Superior temporal gyrus (tissue), 1 donor: ENCODE measurements at regions not wholly inside any gene's neighbourhood (a gene's known extent, or its start where the extent isn't known, plus 50 kb on each side); places are given as distances from the start of the nearest gene placed in this dataset.

Experiments
- DNase-seq: peaks from one replicate; pipeline ENCODE4 v3.0.0-alpha.2; 2016; ENCODE audit errors: extremely low spot score

DNA sequence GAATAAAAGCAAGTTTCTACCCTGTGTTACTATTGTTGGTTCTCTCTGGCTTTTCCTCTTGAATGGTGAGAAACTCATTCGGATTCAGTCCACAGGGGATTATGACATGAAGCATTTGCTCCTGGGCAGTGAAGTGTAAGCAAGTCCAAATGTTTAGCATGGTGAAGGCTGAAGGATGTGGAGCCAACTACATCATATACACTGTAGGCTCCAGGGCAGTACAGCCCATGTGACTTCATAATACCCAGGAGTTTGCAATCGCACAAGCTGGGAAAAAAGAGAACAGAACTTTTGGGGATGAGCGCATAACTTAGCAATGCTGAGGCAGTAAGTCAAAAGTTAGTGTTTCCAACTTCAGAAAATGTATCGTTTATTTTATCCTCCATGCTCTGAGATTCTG lies 695.7 kb upstream of the POU3F3 start:
- no peak for DNase-seq

DNA sequence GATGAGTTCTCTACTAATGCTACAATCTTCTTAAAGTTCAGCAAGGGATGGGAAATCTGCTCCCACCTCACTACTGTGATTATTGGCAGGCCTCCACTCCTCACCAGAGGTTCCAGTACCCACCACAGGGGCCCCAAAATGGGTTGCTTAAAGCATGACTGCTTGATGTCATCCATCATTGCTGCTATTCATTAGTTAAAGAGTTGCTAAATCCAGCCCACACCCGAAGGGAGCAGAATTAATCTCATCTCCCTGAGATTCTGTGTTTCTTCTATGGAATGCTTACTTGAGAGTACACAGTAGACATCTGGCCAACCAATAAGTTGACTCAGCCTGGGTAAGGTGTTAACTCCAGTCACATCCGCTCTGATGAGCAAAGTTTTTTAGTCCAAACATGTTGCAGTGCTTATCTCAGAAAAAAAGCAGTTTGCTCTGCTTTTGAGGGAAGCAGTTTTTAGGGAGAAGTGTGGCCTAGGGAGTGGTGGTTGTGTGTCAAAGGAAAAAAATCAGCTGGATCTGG lies 690.2 kb upstream of the POU3F3 start:
- peak; percentile 25 for DNase-seq

DNA sequence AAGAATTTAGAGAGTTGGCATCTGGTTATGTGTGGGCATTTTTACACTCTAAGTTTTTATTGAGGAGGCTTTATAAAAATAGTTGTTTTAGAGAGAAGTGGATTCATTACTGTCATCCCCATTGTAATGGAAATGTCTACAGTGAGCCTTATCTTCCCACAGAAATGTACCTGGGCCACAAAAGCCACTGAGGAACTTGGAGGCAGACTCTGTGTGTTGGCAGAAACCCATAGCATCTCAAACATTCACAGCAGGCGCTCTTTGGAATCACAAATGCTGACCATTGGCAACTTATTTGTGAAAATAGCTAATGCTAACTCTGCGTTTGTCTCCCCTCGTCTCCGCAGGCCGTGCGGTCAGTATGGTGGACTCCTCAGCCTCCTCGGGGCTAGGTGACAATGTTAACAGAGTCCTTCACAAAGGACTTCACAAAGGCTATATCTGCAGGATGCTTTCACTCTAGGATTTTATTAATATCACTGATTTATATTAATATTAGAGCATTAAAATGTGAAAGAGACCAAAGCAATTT lies 689.1 kb upstream of the POU3F3 start:
- no peak for DNase-seq

DNA sequence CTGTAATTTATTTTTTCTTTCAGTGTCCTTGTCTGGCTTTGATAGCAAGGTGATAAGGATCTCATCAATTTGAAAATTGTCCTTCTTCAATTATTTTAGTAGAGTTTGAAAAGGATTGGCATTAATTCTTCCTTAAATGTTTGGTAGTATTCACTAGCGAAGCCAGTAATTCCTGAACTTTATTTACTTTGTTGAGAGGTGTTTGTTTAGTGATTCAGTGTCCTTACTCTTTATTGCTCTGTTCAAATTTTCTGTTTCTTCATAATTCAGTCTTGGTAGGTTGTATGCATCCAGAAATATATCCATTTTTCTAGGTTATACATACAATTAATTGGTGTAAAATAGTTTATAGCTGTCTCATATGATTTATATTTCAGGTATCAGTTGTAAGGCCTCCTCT lies 676.7 kb upstream of the POU3F3 start:
- DNase-seq, result no peak

DNA sequence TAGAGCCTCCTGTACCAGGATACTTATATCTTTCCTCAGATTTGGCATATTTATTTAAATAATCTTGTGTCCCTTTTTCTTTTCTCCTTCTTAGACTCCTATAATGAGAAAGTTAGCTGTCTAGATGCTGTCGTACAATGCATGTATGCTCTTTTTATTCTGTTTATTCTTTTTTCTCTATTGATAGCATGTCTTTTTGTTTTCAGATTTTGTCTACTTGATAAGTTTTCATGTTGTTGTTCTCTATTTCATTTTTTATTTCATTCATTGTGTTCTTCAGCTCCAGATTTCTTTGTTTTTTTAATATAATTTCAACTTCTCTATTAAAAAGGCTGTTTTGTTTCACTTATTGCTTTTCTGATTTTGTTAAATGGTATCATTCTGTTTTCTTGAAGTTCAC lies 674.3 kb upstream of the POU3F3 start:
- no peak for DNase-seq

DNA sequence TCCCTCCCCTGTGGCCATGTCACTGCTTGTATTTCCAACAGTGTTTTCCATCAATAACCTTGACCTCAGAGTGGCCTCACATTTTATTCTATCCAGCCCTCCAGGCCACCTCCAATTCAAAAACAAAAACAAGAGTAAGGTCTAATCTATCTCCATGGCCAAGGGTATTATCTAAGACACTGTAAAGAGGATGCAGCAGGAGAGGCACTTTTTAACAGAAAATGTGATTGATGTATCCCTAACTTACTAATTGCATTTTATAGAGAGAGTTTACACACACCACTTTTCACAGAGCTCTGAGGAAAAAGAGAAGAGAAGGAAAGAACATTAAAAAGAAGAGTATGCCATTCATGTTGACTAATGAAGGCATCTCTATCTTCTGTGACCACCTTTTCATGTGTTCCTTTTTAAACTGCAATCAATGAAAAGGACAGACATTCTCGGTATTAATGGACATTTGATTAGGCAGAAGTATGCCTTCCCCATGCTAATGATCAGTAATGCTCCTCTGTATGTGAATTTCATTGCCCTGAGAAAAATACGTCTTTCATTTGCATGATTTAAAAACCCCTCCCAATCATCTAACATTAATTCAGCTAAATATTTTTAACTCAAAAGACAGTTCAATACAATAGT lies 653.3 kb upstream of the POU3F3 start:
- DNase-seq, result no peak

DNA sequence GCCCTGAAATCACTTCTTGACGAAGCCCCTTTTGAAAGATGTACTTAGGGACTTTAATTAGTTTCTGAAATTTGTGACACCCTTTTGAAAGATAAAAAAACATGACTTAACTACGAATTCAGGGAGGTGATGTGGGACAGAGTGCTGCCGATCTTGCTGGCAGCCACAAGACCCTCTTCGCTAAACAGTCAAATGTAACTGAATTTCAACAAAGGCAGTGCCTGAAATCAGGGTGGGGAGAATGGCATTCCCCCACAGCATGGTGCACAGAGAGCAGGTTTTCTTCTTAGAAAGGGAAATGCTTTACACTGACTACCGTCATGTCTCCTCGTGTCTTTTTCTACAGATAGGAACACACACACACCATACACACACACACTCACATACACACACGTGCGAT lies 640.2 kb upstream of the POU3F3 start:
- no peak for DNase-seq

DNA sequence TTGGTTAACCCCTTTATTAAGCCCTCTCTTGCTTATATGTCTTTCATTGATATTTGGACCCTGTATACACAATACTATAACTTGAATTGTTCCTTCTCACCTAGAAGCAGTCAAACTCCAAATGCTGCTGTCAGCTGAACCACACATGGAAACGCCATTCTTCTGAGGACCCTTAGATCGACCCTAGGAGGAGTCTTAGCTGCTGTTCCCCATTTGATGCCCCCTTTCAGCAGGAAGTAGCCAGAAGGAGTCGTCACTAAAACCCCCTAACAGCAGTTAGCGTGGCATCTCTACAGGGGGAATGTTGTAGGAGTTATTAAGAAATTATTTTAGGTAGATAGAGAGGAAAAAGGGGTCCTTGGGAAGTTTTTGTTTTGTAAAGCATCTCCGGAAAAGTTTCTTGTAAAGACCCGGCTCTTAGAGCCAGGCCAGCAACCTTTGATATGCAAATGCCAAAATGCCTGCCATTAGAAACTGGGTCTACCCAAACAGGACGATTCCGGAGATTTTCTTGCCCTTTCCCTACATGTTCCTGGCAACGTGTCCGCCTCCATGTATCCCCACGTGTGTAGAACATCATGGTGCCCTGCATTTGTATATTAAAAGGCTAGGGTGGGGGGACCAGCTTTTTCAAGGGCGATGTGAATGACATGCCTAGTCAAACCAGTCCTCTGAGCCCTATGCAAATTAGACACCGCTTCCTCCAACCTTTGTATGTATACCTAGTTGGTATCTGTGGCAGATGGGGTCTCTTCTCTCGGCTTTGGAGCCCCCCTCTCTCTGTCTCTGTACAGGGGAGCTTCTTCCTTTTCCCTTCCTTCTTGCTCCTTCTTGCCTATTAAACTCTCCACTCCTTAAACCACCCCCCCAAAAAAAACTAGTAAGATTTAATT lies 638.4 kb upstream of the POU3F3 start:
- no peak for DNase-seq

DNA sequence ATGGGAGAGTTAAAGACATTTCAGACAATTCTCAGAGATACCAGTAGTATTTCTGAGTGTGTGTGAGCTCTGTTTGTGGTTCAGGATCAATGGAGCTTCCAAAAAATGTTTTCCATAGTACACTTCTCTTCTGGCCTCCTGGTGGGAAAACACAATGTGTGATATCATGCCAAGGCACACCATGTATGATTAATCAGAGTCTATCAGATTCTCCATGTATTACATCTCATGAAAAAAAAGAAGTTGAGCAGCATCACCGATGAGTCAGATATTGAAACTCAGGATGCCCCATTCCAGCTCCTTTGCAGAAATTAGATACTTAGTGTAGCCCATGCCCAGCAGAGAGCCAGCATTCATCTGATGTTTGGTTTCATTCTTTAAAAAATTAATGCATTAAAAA lies 620.3 kb upstream of the POU3F3 start:
- no peak for DNase-seq

DNA sequence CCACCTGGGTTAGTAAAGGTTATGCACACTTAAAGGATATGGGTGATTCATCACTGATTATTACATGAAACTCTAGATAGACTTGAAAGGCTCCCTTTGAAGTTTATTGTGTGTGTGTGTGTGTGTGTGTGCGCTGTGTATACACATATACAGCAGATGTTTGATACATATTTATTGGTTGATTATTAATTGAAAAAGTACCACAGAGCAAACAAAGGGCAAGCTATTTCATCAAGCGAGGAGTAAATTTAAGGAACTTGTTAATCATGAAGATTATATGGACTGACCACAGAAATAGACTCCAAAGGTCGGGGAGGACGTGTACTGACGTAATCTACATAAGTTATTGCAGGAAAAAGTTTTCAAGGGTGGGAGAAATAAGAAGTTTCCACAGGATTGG lies 617.4 kb upstream of the POU3F3 start:
- DNase-seq, result no peak

DNA sequence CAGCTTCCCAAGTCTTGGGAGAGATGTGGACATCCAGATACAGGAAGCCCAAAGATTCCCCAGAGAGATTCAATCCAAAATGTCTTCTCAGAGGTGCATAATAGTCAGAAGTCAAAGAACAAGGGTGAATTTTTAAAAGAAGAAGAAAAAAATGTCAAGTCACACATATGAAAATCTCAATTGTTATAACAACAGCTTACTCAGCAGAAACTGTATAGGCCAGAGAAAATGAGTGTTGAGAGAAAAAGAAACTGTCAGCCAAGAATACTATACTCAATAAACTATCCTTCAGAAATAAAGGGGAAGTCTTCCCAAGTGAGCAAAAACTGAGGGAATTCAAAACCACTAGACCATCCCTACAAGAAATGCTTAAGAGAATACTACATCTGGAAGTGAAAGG lies 612.9 kb upstream of the POU3F3 start:
- DNase-seq, result no peak

DNA sequence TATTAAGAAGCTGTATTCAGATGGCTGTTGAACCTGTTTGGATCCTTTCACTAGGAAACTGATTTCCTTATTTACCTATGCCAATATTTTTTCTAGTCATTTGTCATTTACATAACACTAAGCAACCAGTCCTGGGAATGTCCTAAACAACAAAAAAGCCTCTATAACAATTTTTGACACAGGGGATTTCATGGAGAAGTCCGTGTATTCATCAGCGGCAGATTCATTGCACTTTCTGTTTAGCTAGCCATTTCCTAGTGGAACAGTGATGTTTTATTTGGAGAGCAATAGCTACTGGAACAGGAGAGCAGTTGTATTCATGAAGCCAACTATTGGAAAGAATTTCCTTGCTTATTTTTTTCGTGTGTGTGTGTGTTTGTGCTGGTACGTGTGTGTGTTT lies 604.3 kb upstream of the POU3F3 start:
- peak; percentile 23 for DNase-seq

DNA sequence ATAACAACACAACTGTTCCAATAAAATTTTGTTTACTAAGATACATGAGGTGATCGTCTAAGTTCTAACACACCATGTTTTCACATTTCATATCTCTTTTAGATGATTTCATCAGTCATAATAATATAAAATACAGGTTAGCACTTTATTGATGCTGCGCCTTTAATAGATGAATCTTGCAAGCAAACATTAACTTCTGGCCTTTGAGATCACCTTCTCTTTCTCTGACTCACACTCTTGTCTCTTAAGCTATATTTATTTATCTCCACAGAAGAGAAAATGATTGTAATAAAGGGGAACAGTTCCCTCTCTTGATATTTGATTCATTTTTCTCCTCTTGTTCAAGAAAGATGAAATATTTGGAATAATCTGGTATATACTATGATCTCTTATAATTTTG lies 603.3 kb upstream of the POU3F3 start:
- no peak for DNase-seq

DNA sequence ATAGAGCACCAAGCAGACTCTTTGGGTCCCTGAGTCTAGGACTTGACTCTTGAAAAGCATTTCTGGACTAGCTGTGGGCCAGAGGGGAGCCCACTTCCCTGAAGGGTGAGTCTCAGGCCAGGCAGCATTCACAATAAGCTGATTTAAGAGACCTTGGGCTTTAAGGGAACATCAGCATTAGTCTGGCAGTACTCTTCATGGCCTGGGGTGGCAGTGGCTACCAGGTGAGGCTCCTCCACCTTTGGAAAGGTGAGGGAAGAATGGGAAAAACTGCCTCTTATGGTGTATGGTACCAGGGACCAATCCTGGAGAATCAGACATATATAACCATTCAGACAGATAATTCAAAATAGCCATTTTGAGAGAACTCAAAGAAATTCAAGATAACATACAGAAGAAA lies 599.9 kb upstream of the POU3F3 start:
- DNase-seq, result no peak

DNA sequence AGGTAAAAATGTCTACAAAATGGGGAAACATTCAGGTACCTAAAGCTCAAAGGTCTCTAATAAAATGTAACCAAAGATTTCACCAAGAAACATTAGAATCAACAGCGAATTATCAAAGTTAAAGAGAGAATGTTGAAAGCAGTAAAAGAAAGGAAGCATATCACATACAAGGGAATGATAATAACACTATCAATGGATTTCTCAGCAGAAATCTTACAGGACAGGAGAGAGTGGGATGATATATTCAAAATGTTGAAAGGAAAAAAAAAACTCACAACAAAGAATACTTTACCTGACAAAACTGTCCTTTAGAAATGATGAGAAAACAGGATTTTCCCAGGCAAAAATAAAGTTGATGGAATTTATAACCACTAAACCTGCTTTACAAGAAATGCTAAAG lies 591.2 kb upstream of the POU3F3 start:
- DNase-seq, result no peak

DNA sequence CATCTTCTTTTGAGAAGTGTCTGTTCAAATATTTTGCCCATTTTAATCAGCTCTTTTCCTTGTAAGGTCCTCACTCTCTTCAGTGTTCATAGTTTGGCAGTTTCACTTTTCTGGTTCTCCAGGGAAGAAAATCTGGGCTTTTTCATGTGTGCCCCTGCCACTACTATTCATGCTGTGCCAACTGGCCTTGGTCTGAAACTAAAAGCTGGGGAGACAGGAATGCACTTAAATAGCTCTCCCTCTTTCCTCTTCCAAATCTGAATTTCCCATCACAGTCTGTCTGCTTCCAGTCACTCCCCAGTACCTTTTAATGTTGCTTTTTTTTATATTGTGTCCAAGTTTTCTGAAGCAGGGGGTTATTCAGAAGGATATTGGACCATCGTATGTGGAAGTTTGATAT lies 574.3 kb upstream of the POU3F3 start:
- no peak for DNase-seq

DNA sequence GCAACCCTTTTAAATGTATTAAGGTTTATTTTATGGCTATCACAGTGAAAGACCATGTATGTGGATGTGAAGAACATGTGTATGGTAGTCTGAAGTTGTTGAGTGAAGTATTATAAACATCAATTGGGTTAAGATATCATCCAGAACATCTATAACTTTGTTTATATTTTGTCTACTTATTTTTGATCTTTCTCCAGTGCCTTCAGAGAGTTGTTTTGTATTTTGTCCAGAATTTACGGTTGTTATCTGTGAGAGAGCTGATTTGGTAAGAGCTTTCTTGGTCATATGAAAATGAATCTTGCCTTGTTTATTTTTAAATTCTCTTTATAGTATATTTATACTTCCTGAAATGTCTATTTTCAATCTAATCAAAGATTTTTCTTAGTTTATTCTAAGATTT lies 573.7 kb upstream of the POU3F3 start:
- DNase-seq, result no peak

DNA sequence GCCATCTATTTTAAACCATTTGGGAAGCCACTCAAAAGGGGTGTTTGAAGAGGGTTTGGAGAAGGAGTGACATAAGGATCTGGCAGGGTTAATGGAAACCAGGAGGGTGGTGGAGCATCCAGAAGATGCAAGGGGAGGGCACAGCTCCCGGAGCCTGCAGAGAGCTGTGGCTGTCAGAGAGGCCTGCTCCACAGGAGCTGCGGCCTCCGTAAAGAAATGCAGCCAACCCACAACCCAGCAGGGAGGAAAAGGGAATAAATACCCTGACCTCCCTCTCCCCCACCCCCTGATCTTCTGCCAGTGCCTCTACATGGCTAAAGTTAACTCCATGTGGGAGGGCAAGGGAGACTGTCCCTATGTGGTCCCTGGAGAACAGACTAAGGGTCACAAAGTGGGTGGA lies 567.1 kb upstream of the POU3F3 start:
- no peak for DNase-seq

DNA sequence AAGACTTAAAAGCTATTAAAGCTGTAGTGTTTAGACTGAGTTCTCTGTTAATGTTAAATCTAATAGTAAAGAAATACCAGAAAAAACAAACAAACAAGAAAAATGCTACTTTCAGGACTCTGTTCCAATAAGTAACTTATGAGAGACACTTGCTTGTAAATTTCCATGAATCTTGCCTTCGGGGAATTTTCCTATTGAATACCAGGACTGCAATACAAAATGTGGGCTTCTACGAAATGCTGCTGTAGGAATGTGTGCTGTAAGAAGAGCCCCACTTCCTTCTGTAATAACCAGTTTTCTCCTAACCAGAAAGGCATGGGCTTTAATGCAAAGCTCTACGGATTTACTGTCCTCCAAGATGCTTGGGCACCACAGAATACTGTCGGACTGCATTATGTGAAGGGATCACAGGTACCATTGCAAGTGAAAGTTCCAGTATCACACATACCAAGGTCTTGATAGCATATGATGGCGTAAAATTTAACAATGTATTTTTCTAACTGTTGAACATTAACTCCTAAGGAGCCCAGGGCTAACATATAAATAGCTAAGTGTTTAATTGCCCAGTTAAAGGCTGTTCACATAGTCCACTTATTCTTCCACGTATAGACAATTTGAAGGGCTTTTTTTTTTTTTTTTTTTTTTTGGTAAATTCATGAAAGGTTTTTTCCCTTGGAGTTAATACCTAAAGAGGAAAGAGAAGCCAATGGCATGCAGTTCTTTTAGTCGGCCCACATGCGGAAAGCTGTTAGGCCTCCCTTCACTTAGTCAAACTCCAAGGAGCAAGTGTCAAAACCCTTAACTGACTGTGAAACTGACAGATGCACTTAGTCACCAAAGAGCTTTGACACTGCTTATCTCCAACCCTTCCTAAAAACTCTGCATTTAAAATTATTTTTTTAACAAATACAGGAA lies 564.0 kb upstream of the POU3F3 start:
- no peak for DNase-seq

DNA sequence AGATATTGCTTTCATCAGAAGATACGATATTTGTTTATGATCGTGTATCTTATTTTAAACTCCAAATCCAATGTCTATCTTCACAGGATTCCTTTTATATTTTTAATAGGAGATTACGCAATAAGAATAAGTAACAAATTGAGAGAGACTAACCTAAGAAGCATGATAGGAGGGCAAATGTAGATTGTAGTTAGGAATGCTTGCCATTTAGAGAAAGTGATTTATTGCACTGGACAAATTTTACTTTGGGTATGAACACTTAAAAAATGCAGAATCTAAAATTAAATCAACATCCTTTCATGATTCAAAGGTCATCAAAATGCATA lies 563.4 kb upstream of the POU3F3 start:
- DNase-seq, result no peak

DNA sequence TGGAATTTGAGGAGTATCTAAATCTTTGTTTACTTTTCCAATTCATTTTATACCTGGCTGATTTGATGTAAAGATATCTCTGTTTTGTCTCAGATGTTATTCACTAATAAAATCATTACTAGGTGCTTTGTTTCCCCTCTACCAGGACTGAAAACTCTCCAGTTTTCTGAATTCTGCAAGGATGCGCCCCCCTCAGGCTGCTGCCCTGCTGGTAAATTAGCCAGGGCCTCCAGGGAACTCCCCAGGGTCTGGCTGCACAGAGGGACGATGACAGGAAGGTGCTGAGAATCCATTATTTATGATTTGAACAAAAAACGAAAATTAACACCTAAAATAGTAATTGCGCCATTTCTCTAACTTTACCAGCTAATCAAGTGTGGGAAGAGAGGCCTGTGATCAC lies 541.2 kb upstream of the POU3F3 start:
- no peak for DNase-seq

DNA sequence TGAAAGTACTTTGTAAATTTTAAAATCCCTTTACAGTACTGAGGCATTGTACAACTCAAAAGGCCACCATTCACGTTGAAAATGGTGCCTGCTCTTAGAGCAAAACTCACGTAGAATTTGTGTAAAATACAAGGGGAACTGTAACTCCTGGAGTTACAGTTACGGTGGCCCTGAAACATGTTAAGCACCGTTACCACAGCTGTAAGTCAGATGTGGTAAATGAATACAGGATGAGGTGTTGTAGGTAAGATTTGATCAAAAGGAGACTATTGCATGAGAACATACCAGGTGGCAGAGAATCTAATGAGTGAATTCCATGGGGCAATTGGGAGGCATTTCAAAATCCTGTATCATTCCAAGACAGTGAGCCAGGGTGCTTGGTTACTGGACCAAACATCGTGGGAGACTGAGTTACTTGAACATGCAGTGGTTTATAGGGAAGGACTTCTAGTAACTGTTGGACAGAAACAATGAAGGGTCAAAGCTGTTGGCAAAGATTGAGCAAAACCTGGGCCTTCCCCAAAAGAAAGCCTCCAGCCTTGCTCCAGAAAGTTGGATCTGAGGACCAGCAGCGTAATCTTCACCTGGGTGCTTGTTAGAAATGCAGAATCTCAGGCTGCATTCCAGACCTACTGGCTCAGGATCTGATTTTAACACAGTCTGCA lies 535.8 kb upstream of the POU3F3 start:
- no peak for DNase-seq
